Right renal pelvis (tissue), 4 donors: ENCODE measurements at regions not wholly inside any gene's neighbourhood (a gene's known extent, or its start where the extent isn't known, plus 50 kb on each side); places are given as distances from the start of the nearest gene placed in this dataset.
"Not testable (repeated sequence)": the region's sequence is repeated elsewhere in the genome, so short reads cannot be mapped to it uniquely, and the experiment has no call there.

Source experiments
- DNase-seq, 4 donors: peaks; one replicate each; pipeline ENCODE4 v3.0.0-alpha.2; 2013; ENCODE audit warnings: low read depth in 4 of 4, low spot score in 3 of 4, missing footprints in 1 of 4

DNA sequence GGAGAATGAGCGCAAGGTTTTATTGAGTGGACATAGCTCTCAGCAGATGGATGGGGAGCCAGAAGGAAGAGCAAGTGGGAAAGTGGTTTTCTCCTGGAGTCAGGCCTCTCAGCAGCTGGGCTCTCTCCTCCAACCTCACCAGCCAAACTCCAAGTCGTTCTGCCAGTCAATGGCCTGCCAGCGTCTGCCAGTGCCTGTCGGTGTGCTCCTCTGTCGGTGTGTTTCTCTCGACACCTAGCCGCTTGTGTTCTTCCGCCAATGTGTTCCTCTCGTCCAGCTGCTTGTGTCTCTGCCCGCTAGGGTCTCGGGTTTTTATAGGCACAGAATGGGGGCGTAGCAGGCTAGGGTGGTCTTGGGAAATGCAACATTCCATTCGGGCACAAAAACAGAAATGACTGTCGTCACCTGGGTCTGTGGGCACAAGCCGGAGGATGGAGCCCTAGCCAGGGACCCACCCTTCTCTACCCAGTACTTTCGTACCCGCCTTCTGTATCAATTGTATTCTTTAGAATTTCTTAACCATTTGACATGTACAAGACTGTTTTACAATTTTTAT is 1365.4 kb downstream of the FSCB start:
- DNase-seq, result no peak

DNA sequence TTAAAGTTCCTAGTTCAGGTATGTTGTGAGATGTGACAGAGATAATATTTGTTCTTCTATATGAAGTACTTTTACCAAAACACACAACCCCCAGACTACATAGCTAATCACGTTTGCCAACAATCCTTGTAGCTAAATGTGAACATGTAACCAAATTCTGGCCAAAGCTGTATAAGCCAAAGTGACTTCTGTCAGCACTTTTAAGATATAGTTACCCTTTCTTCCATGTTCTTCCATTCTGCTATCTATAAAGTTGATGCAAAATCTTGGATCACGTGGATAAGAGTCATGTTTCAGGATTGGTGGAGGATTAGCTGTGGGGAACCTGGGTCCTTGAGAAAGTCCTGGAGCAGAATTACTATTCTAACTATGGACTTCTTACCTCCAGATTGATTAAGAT is 1366.6 kb downstream of the FSCB start:
- DNase-seq, result no peak

DNA sequence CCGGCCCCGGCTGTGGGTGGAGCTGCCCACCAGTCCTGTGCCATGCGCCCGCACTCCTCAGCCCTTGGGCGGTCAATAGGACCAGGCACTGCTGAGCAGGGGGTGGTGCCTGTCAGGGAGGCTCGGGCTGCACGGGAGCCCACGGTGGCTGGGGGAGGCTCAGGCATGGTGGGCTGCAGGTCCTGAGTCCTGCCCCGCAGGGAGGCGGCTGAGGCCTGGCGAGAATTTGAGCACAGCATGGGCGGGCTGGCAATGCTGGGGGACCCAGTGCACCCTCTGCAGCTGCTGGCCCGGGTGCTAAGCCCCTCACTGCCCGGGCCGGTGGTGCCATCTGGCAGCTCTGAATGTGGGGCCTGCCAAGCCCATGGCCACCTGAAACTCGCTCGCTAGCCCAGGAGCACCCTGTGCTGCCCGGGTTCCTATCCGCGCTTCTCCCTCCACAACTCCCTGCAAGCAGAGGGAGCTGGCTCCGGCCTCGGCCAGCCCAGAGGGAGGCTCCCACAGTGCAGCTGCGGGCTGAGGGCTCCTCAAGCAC is 1371.1 kb downstream of the FSCB start:
- DNase-seq, result no peak

DNA sequence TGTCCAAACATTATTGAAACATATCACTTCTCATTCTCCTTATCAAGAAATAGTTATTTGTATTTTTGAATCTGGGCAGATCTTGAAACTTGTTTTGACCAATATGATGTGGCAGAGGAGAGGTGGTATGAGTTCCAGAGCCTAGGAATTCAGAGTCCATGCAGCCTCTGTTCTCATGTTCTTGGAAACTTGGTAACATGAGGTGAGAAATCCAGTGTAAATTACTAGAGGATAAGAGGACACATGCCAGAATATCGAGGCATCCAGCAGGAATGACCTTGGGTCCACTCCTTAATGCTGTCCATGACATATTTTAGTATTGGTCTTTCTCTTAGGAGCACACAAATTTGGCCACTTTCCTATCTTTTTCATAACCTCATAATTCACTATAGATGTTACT is 1374.6 kb downstream of the FSCB start:
- no peak for DNase-seq

DNA sequence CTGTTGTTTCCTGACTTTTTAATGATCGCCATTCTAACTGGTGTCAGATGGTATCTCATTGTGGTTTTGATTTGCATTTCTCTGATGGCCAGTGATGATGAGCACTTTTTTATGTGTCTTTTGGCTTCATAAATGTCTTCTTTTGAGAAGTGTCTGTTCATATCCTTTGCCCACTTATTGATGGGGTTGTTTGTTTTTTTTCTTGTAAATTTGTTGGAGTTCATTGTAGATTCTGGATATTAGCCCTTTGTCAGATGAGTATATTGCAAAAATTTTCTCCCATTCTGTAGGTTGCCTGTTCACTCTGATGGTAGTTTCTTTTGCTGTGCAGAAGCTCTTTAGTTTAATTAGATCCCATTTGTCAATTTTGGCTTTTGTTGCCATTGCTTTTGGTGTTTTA is 1378.7 kb downstream of the FSCB start:
- DNase-seq, result not testable (repeated sequence)

DNA sequence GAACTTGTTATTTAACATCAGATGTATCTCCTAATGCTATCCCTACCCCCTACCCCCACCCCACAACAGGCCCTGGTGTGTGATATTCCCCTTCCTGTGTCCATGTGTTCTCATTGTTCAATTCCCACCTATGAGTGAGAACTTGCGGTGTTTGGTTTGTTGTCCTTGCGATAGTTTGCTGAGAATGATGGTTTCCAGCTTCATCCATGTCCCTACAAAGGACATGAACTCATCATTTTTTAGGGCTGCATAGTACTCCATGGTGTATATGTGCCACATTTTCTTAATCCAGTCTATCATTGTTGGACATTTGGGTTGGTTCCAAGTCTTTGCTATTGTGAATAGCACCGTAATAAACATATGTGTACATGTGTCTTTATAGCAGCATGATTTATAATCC is 1379.2 kb downstream of the FSCB start:
- not testable (repeated sequence) for DNase-seq

DNA sequence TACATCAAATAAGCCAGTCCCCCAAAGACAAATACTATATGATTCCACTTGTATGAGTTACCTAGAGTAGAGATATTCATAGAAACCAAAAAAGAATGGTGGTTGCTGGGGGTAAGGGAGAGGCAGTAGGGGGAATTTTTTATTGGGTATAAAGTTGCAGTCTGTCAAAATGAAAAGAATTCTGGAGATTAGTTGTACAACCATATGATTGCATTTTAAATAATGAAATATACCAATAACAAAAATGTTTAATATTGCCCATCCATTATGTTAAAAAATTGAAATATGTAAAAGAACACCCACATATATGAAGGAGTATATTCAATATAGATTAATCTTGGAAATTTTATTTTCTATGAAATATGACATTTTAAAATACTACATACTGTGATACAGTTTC is 1383.5 kb downstream of the FSCB start:
- no peak for DNase-seq

DNA sequence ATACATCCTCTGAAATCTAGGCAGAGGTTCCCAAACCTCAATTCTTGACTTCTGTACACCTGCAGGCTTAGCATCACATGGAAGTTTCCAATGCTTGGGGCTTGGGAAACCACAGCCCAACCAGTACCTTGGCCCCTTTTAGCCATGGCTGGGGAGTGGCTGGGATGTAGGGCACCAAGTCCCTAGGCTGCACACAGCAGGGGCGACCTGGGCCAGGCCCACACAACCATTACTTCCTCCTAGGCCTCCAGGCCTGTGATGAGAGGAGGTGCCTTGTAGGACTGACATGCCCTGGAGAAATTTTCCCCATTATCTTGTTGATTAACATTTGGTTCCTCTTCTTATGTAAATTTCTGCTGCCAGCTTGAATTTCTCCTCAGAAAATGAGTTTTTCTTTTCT is 1387.4 kb downstream of the FSCB start:
- no peak for DNase-seq

DNA sequence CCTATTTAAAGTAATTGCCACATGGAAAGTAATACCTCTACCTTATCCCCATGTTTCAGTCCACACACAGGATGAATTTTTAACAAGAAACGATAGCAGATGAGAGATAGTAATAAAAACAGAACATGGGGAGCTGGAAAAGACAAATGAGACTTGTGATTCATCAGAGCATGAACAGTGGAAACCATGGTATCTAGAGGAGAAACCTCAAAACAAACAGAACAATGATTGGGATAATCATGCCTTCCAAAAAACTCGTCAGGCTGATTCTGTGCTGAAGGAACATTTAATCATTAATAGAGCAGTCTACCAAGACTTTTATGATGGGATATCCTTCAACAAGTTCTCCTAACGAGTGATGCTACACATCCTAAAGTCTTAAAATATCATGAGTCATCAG is 1390.7 kb downstream of the FSCB start:
- no peak for DNase-seq

DNA sequence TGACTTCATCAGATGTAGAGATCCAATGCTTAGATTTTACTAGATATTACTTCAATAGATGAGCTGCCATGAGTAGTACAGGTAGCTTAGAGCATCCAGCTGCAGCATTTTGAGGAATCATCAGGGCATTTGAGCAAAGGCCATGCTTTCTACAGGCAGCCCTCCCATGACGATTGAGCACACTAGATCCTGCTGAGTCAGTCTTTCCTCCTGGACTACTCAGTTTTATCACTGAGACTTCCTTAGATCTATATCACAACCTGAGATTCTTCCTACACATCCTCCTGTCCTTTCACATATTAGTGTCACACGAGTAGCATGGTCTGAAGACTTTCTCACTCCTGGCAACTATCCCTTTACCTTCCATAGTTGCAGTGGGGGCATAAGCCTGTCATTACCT is 1401.8 kb downstream of the FSCB start:
- DNase-seq, result no peak

DNA sequence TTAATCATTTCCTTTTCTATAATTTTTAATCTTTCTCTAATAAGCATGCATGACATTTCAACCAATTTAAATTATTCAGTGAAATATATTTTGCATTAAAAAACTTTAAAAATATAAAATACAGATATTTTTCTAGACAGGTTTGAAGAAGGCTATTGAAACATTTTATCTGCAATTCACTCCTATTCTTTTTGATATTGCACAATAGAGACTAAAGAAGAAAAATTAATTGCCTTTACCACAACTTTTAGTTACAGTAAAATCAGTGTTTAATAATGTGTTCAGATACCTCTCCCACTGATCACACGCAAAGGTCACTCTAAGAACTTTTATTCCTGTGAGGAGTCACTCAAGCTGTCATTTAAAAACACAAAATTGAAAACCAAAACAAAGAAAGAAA is 1416.7 kb downstream of the FSCB start:
- DNase-seq, result no peak

DNA sequence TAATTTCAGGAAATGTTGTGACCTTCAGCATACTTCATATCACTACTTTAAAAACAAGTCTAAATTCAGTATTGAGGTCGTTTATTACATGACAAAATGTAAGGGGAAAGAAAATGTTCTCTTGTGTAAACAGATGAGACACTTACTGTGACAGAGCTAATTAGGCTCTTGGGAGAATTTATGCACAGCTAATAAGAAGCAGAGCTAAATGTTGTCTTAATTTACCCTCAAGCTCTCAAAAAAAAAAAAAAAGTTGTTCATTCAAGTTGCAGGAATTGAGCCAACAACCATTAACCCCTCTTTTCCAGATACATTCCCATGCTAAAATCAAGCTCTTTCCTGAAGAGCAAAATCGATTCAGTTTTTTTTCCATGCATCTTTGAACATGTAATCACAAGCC is 1419.4 kb downstream of the FSCB start:
- DNase-seq, result no peak

DNA sequence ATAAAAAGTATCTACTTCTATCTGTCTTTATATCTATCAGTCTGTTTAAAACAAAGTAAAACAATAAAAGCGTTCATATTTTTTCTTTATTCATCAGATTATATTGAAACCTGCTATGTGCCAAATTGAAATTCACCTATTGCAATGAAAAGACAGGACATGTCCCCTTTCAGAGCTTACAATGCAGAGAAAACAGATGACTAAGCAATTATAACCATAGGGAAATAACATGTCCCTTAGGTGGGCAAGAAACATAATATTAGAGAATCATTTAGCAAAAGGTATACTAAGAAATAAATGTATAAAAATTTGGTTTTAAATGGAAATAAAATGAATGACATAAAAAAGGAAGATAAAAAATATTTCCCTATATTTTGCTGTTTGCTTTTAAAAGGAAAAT is 1421.3 kb downstream of the FSCB start:
- no peak for DNase-seq

DNA sequence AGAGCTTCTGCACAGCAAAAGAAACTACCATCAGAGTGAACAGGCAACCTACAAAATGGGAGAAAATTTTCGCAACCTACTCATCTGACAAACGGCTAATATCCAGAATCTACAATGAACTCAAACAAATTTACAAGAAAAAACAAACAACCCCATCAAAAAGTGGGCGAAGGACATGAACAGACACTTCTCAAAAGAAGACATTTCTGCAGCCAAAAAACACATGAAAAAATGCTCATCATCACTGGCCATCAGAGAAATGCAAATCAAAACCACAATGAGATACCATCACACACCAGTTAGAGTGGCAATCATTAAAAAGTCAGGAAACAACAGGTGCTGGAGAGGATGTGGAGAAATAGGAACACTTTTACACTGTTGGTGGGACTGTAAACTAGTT is 1439.7 kb downstream of the FSCB start:
- DNase-seq, result not testable (repeated sequence)

DNA sequence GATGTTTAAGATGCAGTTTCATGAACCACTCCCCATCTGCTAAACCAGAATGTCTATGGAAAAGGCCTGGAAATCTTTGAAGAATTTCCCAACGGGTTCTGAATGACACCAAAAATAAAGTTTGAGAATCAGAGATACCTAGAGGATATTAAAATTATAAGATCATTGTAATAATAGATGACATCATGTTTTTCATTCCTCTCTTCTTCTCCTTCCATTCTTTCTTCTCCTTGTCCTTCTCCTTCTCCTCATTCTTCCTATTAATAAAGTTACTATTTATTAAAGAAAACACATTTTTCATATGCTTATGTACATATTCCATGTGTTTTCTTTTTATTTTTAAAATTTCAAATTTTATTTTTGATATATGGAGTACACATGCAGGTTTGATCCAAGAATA is 1449.4 kb downstream of the LRFN5 start:
- no peak for DNase-seq

DNA sequence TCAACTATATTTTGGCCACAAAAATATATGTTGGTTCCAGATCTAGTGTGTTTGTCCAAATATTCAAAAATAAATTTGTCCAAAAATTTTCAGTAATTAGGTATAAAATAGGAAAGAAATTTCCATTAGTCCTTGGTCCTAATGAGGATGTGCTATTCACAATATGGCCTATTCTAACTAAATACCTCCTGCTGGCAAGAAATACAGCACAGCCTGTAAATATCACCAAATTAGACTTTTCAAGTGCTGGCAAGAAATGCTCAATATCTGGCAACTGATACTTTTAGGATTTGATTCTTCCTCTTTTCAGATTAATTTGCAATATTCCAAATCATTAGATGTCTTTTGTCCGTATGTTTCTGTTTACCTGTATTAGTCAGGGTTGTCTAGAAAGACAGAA is 1446.2 kb downstream of the LRFN5 start:
- no peak for DNase-seq

DNA sequence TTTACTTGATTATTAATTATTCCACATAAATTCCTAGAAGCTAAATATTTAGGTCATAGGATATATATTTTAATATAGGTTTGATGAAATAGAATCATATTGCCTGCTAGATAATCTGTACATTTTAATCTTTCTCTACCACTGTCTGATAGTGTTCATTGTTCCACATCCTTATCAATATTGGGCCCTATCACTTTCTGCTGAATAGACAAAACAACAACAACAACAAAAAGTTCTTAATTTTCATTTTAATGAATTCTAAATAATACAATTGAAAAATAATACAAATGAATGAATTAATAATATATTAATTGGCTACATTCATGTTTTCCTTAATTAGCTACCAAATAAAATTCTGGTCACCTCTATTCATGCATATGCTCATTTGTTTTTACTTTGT is 1437.2 kb downstream of the LRFN5 start:
- DNase-seq, result no peak

DNA sequence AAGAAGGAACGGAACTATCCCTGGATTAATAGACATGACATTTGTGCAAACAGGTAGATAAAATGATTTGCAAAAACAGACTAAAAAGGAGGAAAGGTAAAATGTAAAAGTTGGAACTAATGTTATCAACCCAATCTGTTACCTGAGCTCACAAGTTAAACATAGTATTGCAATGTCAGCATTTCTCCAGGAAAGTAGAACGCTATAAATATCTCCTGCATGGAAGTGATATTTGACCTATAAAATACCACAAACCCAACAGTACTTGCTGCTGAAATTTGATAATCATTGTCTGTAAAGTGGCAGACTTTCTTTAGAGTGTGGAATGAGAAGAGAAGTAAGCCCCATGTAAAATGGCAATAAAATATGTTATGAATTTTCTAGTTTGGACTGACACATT is 1435.7 kb downstream of the LRFN5 start:
- DNase-seq, result no peak

DNA sequence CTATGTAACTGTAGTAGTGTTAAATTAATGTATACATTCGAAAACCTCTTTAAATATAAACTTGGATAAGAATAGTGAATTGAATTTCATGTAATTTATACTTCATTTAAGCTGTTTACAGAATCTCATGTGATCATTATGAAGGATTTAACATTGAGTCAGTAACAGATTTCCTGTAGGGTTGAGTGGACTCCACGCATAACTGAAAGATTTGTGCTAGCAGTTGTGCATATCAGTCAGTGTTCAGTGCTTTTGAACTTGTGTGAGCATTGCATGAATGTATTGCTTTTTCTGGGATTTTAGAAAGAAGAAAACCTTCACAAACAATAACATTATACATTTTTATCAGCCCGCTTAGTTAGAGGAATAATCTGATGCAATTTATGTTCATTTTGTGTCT is 1435.3 kb downstream of the LRFN5 start:
- DNase-seq, result no peak

DNA sequence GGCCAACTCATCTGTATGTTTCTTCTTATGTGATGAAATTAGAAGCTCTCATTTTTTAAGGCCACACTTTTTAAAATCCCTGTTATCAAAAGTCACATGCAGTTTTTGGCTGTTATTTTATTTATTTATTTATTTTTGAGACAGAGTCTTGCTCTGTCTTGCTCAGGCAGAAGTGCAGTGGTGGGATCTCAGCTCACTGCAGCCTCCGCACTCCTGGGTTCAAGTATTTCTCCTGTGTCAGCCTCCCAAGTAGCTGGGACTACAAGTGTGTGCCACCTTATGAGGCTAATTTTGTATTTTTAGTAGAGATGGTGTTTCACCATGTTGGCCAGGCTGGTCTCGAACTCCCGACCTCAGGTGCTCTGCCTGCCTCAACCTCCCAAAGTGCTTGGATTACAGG is 1434.5 kb downstream of the LRFN5 start:
- no peak for DNase-seq

DNA sequence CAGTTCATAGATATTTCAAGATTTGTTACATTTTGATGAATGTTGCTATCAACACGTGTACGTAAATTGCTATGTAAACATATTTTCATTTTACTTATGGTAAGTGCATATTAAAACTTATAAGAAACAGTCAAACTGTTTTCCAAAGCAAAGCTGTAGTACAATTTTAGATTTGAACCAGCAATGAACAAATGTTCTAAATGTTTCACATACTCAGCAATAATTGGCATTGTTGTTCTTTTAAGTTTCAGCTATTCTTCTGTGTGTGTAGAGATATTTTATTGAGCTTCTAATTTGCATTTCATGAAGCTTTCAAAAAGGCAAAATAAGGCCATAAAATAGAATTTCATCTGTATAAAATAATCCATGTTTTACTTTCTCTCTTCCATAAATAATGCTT is 1433.2 kb downstream of the LRFN5 start:
- DNase-seq, result no peak

DNA sequence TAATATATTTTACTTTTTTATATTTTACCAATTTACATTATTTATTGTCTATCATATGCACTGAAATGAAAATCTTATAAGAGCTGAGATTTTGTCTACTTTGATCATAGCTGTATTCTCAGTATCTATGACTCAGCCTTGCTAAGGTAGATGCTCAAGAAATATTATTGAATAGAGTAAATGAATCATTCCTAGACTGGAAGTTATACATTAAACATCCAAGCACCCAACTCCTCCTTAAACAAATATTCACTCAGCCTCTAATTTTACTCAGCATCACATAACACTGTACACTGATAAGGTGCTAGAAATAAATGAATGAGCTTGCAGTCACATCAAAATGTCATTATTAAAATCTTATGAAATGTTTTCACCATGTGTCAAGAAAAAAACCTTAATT is 1424.9 kb downstream of the LRFN5 start:
- no peak for DNase-seq

DNA sequence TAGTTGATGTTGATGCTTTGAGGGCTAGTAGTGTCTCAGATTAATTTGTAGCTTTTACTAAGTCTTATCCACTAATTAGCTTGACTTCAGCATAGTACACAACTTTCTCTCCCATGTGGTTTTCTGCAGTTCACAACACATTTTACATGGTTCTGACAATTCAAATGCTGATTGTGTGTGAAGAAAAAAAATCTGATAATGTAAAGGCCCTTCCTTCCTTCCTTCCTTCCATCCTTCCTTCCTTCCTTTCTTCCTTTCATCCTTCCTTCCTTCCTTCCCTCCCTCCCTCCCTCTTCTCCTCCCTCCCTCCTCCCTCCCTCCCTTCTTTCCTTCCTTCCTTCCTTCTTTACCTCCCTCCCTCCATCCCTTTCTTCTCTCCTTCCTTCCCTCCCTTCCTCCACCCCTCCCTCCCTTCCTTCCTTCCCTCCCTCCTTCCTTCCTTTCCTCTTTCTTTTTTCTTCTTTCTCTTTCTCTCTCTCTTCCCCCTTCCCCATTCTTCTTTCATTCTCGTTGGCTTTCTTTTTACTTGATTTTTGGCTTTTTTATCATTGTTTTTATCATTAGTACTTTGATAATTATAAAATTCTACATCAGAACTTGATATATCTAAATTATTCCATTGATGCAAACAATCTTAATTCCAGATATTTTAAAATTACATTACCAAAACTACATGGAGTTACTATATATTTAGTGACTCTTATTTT is 1415.6 kb downstream of the LRFN5 start:
- no peak for DNase-seq
